Naive thymus-derived CD4-positive, alpha-beta T cell (primary cell): ENCODE measurements at regions not wholly inside any gene's neighbourhood (a gene's known extent, or its start where the extent isn't known, plus 50 kb on each side); places are given as distances from the start of the nearest gene placed in this dataset.
A peak's percentile ranks its signal among the peaks of the same experiment; 100 is the strongest.

ENCODE experiments used
- ATAC-seq: fragments of 150-1000 bp; cut with Tn5 transposase; 2 replicates; pipeline ENCODE4 v1.10.0; 2021; ENCODE audit warnings: mild to moderate bottlenecking, moderate library complexity
- CTCF ChIA-PET: fragments of 350-600 bp; sonication (Branson Sonifier 250); formaldehyde crosslinking; loops from one replicate; lab custom pipeline; 2021; ENCODE audit warnings: antibody characterized with exemption; lab: Charles Lee
- POLR2A ChIA-PET: fragments of 350-600 bp; sonication (Branson Sonifier 250); formaldehyde crosslinking; loops from one replicate; lab custom pipeline; 2021; ENCODE audit warnings: antibody characterized with exemption, inconsistent platforms; lab: Charles Lee
- DNase-seq, 9 donors: peaks; one replicate each; pipeline versions ENCODE4 v3.0.0 to v3.0.0-alpha.2; 2020 to 2022; ENCODE audit warnings: mixed read lengths in 1 of 9
- H3K27ac ChIP-seq: one replicate; pipeline ENCODE4 v1.7.0; 2013; ENCODE audit warnings: mild to moderate bottlenecking, low read depth, low read length, moderate library complexity
- H3K27me3 ChIP-seq, 2 donors: one replicate each; pipeline ENCODE4 v1.7.0; 2013; ENCODE audit warnings: low read length in 2 of 2, mild to moderate bottlenecking in 2 of 2, moderate library complexity in 2 of 2; ENCODE audit not compliant: control insufficient read depth in 2 of 2, insufficient read depth in 2 of 2
- H3K36me3 ChIP-seq, 3 experiments: 1 replicate in 2 of 3; 2 replicates in 1 of 3; pipeline ENCODE4 v1.7.0; 2013; ENCODE audit warnings: low read length in 3 of 3, mild to moderate bottlenecking in 3 of 3, moderate library complexity in 1 of 3; ENCODE audit not compliant: insufficient read depth in 3 of 3, control insufficient read depth in 2 of 3
- H3K4me1 ChIP-seq, 2 donors: one replicate each; pipeline ENCODE4 v1.7.0; 2013; ENCODE audit warnings: low read length in 2 of 2, mild to moderate bottlenecking in 2 of 2, moderate library complexity in 1 of 2; ENCODE audit not compliant: control insufficient read depth in 2 of 2, insufficient read depth in 2 of 2
- H3K4me3 ChIP-seq: 2 replicates; pipeline ENCODE4 v1.7.0; 2013; ENCODE audit warnings: mild to moderate bottlenecking, low read length
- H3K9me3 ChIP-seq, 3 experiments: 1 replicate in 2 of 3; 2 replicates in 1 of 3; pipeline ENCODE4 v1.7.0; 2013; ENCODE audit warnings: low read length in 3 of 3; ENCODE audit not compliant: control insufficient read depth in 2 of 3
- H3K27ac Mint-ChIP-seq, 9 donors: one replicate each; pipeline ENCODE4 v1.8.0; 2020 to 2022; ENCODE audit warnings: mixed read lengths in 9 of 9, mild to moderate bottlenecking in 8 of 9, moderate library complexity in 5 of 9, inconsistent platforms in 2 of 9
- H3K27me3 Mint-ChIP-seq, 5 donors: one replicate each; pipeline ENCODE4 v1.8.0; 2021 to 2022; ENCODE audit warnings: mixed read lengths in 5 of 5, mild to moderate bottlenecking in 1 of 5
- H3K36me3 Mint-ChIP-seq, 5 donors: one replicate each; pipeline ENCODE4 v1.8.0; 2020 to 2022; ENCODE audit warnings: mixed read lengths in 5 of 5, mild to moderate bottlenecking in 3 of 5, inconsistent platforms in 1 of 5
- H3K4me1 Mint-ChIP-seq, 7 donors: one replicate each; pipeline ENCODE4 v1.8.0; 2020 to 2022; ENCODE audit warnings: mixed read lengths in 7 of 7, mild to moderate bottlenecking in 3 of 7, inconsistent platforms in 1 of 7
- H3K4me3 Mint-ChIP-seq, 10 donors: one replicate each; pipeline ENCODE4 v1.8.0; 2020 to 2022; ENCODE audit warnings: mild to moderate bottlenecking in 10 of 10, mixed read lengths in 10 of 10, moderate library complexity in 6 of 10, inconsistent platforms in 2 of 10
- H3K9me3 Mint-ChIP-seq, 11 donors: one replicate each; pipeline ENCODE4 v1.8.0; 2020 to 2022; ENCODE audit warnings: mixed read lengths in 11 of 11, mild to moderate bottlenecking in 4 of 11, inconsistent platforms in 1 of 11, moderate library complexity in 1 of 11
- intact Hi-C, 2 donors: fragments of 100-400 bp; cut with micrococcal nuclease; formaldehyde crosslinking; loops; one replicate each; pipeline ENCODE4 v1.15.1; 2023

GRCh38 chr9:129478961-129479630 is 141.8 kb downstream of the C9orf50 start:
- Mint-ChIP-seq H3K27me3 (peaks cover 0 to 8% (median 0%) of the 10 kb centered on the region in 5 donors), H3K27ac (peak overlapping the region in 1 of 9 donors; percentile 21), H3K9me3 (peaks cover 0 to 8% (median 0%) of the 10 kb centered on the region in 11 donors), H3K36me3 (no peaks in the 10 kb centered on the region), H3K4me1 (peaks cover 1 to 12% (median 3%) of the 10 kb centered on the region in 7 donors), H3K4me3 (no peak overlapping the region)
- Histone ChIP-seq H3K27me3 (no peaks in the 10 kb centered on the region), H3K4me3 (no peak overlapping the region), H3K9me3 (peaks cover 0 to 4% (median 0%) of the 10 kb centered on the region in 3 experiments), H3K36me3 (no peaks in the 10 kb centered on the region), H3K27ac (no peak overlapping the region), H3K4me1 (peaks cover 9 to 12% of the 10 kb centered on the region in 2 donors)
- POLR2A ChIA-PET: no interaction called here
- CTCF ChIA-PET: interaction anchor here (0.6 kb wide), 1 partner anchor 1208 kb away, joined by 3 read pairs; no protein-coding TSS in a partner anchor
- intact Hi-C loops: no loop called here
- ATAC-seq: no peak
- DNase-seq: no peak

- Mint-ChIP-seq H3K27me3 (peaks cover 0 to 8% (median 0%) of the 10 kb centered on the region in 5 donors), H3K27ac (peak overlapping the region in 1 of 9 donors; percentile 64), H3K36me3 (peaks cover 0 to 3% (median 0%) of the 10 kb centered on the region in 5 donors), H3K4me3 (no peak overlapping the region), H3K9me3 (peaks cover 0 to 8% (median 0%) of the 10 kb centered on the region in 11 donors), H3K4me1 (peaks cover 0 to 6% (median under 1%) of the 10 kb centered on the region in 7 donors)
- H3K9me3 ChIP-seq: peaks cover 0 to 4% (median 0%) of the 10 kb centered on the region in 3 experiments
- no peak overlapping the region for H3K27ac ChIP-seq
- no peak overlapping the region for H3K4me3 ChIP-seq
- CTCF ChIA-PET: no interaction called here
- H3K27me3 ChIP-seq: no peaks in the 10 kb centered on the region
- POLR2A ChIA-PET: interaction anchor here (1.1 kb wide), 1 partner anchor 11 kb away, joined by 3 read pairs; no protein-coding TSS in a partner anchor
- ATAC-seq (no peak), DNase-seq (no peak)
- H3K4me1 ChIP-seq: peaks cover 3 to 5% of the 10 kb centered on the region in 2 donors
- intact Hi-C loops: no loop called here
- no peaks in the 10 kb centered on the region for H3K36me3 ChIP-seq
Observed at GRCh38 chr9:129478461-129478860, 142.4 kb downstream of the C9orf50 start.

GRCh38 chr9:129476821-129477611 is 143.9 kb downstream of the C9orf50 start:
- peaks cover 0 to 4% (median 0%) of the 10 kb centered on the region in 3 experiments for H3K9me3 ChIP-seq
- Mint-ChIP-seq H3K4me1 (peaks cover 0 to 6% (median 0%) of the 10 kb centered on the region in 7 donors), H3K4me3 (no peak overlapping the region), H3K9me3 (peaks cover 0 to 8% (median 0%) of the 10 kb centered on the region in 11 donors), H3K36me3 (peaks cover 0 to 3% (median 0%) of the 10 kb centered on the region in 5 donors), H3K27ac (no peak overlapping the region), H3K27me3 (peaks cover 0 to 8% (median 0%) of the 10 kb centered on the region in 5 donors)
- intact Hi-C loops: no loop called here
- H3K4me3 ChIP-seq: no peak overlapping the region
- H3K27me3 ChIP-seq: no peaks in the 10 kb centered on the region
- no peak for ATAC-seq
- H3K4me1 ChIP-seq: no peaks in the 10 kb centered on the region
- no peaks in the 10 kb centered on the region for H3K36me3 ChIP-seq
- H3K27ac ChIP-seq: no peak overlapping the region
- ChIA-PET POLR2A (no interaction called here), CTCF (no interaction called here)
- no peak for DNase-seq

GRCh38 chr9:129474740-129475404 is 146.0 kb downstream of the C9orf50 start:
- H3K36me3 Mint-ChIP-seq: peaks cover 0 to 3% (median 0%) of the 10 kb centered on the region in 5 donors
- DNase-seq: no peak
- Histone ChIP-seq H3K36me3 (no peaks in the 10 kb centered on the region), H3K4me3 (no peak overlapping the region), H3K4me1 (no peaks in the 10 kb centered on the region), H3K9me3 (peaks cover 0 to 4% (median 0%) of the 10 kb centered on the region in 3 experiments), H3K27ac (no peak overlapping the region), H3K27me3 (no peaks in the 10 kb centered on the region)
- H3K4me1 Mint-ChIP-seq: peaks cover 0 to 9% (median 0%) of the 10 kb centered on the region in 7 donors
- peaks cover 0 to 8% (median 0%) of the 10 kb centered on the region in 11 donors for H3K9me3 Mint-ChIP-seq
- H3K27ac Mint-ChIP-seq: no peak overlapping the region
- H3K27me3 Mint-ChIP-seq: peaks cover 0 to 4% (median 0%) of the 10 kb centered on the region in 5 donors
- intact Hi-C loops: no loop called here
- POLR2A ChIA-PET: interaction anchor here (1.0 to 1.4 kb wide), 2 partner anchors 9 to 38 kb away, joined by 3 to 4 read pairs; no protein-coding TSS in a partner anchor
- no peak overlapping the region for H3K4me3 Mint-ChIP-seq
- no peak for ATAC-seq
- CTCF ChIA-PET: no interaction called here

- intact Hi-C loops: no loop called here
- H3K27me3 ChIP-seq: no peaks in the 10 kb centered on the region
- peaks cover 0 to 4% (median 0%) of the 10 kb centered on the region in 3 experiments for H3K9me3 ChIP-seq
- DNase-seq (no peak), ATAC-seq (no peak)
- no peaks in the 10 kb centered on the region for H3K4me1 ChIP-seq
- no peak overlapping the region for H3K27ac ChIP-seq
- ChIA-PET CTCF (no interaction called here), POLR2A (no interaction called here)
- peaks cover 0 to 8% (median 0%) of the 10 kb centered on the region in 11 donors for H3K9me3 Mint-ChIP-seq
- no peak overlapping the region for H3K4me3 ChIP-seq
- peaks cover 0 to 3% (median 0%) of the 10 kb centered on the region in 5 donors for H3K36me3 Mint-ChIP-seq
- H3K27me3 Mint-ChIP-seq: no peaks in the 10 kb centered on the region
- no peak overlapping the region for H3K27ac Mint-ChIP-seq
- no peaks in the 10 kb centered on the region for H3K36me3 ChIP-seq
- no peak overlapping the region for H3K4me3 Mint-ChIP-seq
- peaks cover 0 to 5% (median 0%) of the 10 kb centered on the region in 7 donors for H3K4me1 Mint-ChIP-seq
Observed at GRCh38 chr9:129473523-129474244, 147.2 kb downstream of the C9orf50 start.

- POLR2A ChIA-PET: no interaction called here
- intact Hi-C loops: no loop called here
- H3K4me1 Mint-ChIP-seq: peaks cover 0 to 5% (median 0%) of the 10 kb centered on the region in 7 donors
Observed at GRCh38 chr9:129472651-129473102, 148.2 kb downstream of the C9orf50 start.

More at GRCh38 chr9:129472651-129473102, 148.2 kb downstream of the C9orf50 start:
- Mint-ChIP-seq H3K36me3 (peaks cover 0 to 3% (median 0%) of the 10 kb centered on the region in 5 donors), H3K9me3 (peaks cover 0 to 8% (median 0%) of the 10 kb centered on the region in 11 donors), H3K27ac (no peak overlapping the region), H3K4me3 (no peak overlapping the region), H3K27me3 (no peaks in the 10 kb centered on the region)
- H3K27me3 ChIP-seq: no peaks in the 10 kb centered on the region
- H3K36me3 ChIP-seq: no peaks in the 10 kb centered on the region
- CTCF ChIA-PET: no interaction called here
- DNase-seq (no peak), ATAC-seq (no peak)
- no peak overlapping the region for H3K27ac ChIP-seq
- no peaks in the 10 kb centered on the region for H3K4me1 ChIP-seq
- peaks cover 0 to 4% (median 0%) of the 10 kb centered on the region in 3 experiments for H3K9me3 ChIP-seq
- no peak overlapping the region for H3K4me3 ChIP-seq
